Suprapubic skin (tissue), 4 donors: ENCODE measurements at regions not wholly inside any gene's neighbourhood (a gene's known extent, or its start where the extent isn't known, plus 50 kb on each side); places are given as distances from the start of the nearest gene placed in this dataset.

Experiments
- EP300 ChIP-seq: sonication (generic); formaldehyde crosslinking; IDR thresholded peaks from one replicate; pipeline ENCODE4 v1.6.1; 2017; ENCODE audit warnings: antibody characterized with exemption
- POLR2A ChIP-seq, 2 donors: fragments of 450-650 bp; IDR thresholded peaks; one replicate each; pipeline ENCODE4 v1.6.1; 2017; ENCODE audit warnings: antibody characterized with exemption in 2 of 2, mild to moderate bottlenecking in 2 of 2, moderate library complexity in 2 of 2
- POLR2AphosphoS5 ChIP-seq, 3 donors: sonication (generic); formaldehyde crosslinking; IDR thresholded peaks; one replicate each; pipeline ENCODE4 v1.6.1; 2017; ENCODE audit warnings: antibody characterized with exemption in 3 of 3
- TF ChIP-seq, protein P1 (sequence below), 2 donors: fragments of 200-600 bp in 1 of 2; fragments of 450-650 bp in 1 of 2; sonication (generic) in 1 of 2; IDR thresholded peaks; one replicate each; pipeline ENCODE4 v1.5.1; 2016 to 2019; ENCODE audit warnings: antibody characterized with exemption in 2 of 2, mild to moderate bottlenecking in 1 of 2, moderate library complexity in 1 of 2

DNA sequence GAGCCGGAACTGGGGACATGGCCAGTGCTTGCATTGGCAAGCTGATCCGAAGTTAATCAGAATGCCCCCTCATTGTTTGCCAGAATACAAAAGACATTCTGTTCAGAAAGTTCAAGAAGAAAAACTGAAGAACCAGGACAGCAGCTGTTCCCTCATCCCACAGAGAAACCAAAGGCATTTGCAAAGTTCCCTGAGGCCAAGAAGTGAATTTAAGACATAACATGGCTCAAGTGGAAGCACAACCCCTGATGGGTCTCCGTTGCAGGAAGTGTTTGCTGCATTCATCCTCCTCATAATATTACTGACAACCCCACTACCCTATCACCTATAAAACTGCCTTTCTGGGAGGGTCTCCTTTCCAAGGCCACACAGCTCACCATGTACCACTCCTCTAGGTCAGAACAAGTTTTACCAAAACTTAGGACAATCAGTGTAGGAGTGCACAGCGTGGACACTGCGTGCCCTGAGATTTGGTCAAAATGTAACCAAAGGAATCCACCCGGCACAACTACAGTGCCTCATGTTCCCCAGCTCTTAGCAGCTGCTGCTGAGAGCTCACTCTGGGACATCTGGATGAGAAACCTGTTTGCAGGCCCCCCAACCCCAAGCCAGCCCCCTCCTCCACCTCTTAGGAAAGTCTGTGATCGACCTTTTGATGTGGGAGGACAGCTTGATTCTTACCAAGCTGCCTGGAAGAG is 101.6 kb upstream of the AKIP1 start:
- TF ChIP-seq POLR2A (IDR thresholded peaks at IDR 0.05) (no peak), POLR2AphosphoS5 (IDR thresholded peaks at IDR 0.05) (no peak), EP300 (no peak)
- TF ChIP-seq, protein P1, sequence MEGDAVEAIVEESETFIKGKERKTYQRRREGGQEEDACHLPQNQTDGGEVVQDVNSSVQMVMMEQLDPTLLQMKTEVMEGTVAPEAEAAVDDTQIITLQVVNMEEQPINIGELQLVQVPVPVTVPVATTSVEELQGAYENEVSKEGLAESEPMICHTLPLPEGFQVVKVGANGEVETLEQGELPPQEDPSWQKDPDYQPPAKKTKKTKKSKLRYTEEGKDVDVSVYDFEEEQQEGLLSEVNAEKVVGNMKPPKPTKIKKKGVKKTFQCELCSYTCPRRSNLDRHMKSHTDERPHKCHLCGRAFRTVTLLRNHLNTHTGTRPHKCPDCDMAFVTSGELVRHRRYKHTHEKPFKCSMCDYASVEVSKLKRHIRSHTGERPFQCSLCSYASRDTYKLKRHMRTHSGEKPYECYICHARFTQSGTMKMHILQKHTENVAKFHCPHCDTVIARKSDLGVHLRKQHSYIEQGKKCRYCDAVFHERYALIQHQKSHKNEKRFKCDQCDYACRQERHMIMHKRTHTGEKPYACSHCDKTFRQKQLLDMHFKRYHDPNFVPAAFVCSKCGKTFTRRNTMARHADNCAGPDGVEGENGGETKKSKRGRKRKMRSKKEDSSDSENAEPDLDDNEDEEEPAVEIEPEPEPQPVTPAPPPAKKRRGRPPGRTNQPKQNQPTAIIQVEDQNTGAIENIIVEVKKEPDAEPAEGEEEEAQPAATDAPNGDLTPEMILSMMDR (IDR thresholded peaks at IDR 0.05): no peak
